GM12891 (cell line): ENCODE measurements at regions not wholly inside any gene's neighbourhood (a gene's known extent, or its start where the extent isn't known, plus 50 kb on each side); places are given as distances from the start of the nearest gene placed in this dataset.

Source experiments
- POLR2A ChIP-seq: IDR thresholded peaks from 2 replicates; pipeline ENCODE4 v1.6.1; 2011; ENCODE audit warnings: low read depth, low read length, control low read depth
- POLR2AphosphoS5 ChIP-seq: IDR thresholded peaks from 2 replicates; pipeline ENCODE4 v1.6.1; 2011; ENCODE audit warnings: low read depth, low read length, control low read depth
- SPI1 ChIP-seq: IDR thresholded peaks from 2 replicates; pipeline ENCODE4 v1.6.1; 2011; ENCODE audit warnings: low read depth, low read length, control low read depth
- TAF1 ChIP-seq: IDR thresholded peaks from 2 replicates; pipeline ENCODE4 v1.6.1; 2011; ENCODE audit warnings: low read depth, low read length, control low read depth

- TF ChIP-seq TAF1, result no peak
- TF ChIP-seq POLR2AphosphoS5, result no peak
- TF ChIP-seq POLR2A, result no peak
- no peak for TF ChIP-seq SPI1
Measured at GRCh38 chr4:120209706-120210105, 143.1 kb upstream of the MAD2L1 start.
